Stimulated activated CD8-positive, alpha-beta memory T cell treated with anti-CD3 and anti-CD28 coated beads, Interleukin-12 subunit alpha, Interleukin-12 subunit beta, amount 100 ng/mL, for 4 hours (primary cell): ENCODE measurements at regions not wholly inside any gene's neighbourhood (a gene's known extent, or its start where the extent isn't known, plus 50 kb on each side); places are given as distances from the start of the nearest gene placed in this dataset.

Experiments used
- DNase-seq: peaks from one replicate; pipeline ENCODE4 v3.0.0-alpha.2; 2020; ENCODE audit warnings: low read depth

DNA sequence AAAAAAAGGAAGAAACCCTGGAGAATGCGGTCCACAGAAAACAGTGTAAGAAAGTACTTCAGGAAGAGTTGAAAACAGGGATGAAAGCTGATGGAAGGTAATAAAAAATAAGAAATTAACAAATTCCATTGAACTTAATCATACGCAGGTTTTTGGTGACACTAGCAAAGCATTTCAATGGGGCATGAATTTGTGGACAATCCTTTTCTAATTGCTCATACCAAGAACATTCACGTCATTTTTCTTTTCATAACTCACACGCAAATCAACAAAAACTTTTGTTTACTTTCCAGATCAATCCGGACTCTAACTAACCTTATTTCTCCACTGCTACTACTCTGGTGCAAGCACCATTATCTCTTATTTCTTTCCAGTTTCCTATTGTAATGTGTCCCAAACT is 1195.0 kb downstream of the SLITRK5 start:
- no peak for DNase-seq

DNA sequence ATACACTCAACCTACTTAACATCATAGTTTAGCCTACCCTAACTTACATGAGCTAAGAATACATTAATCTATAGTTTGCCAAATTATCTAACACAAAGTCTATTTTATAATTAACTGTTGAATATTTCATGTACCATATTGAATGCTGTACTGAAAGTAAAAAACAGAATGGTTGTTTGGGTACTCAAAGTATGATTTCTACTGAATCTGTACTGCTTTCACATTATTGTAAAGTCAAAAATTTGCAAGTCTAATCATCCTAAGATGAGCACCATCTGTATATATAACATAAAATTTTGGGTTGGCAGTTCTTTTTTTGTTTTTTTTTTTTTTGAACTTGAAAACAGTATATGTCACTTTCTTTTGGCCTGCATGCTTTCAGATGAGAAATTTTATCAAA is 1212.6 kb downstream of the SLITRK5 start:
- no peak for DNase-seq

DNA sequence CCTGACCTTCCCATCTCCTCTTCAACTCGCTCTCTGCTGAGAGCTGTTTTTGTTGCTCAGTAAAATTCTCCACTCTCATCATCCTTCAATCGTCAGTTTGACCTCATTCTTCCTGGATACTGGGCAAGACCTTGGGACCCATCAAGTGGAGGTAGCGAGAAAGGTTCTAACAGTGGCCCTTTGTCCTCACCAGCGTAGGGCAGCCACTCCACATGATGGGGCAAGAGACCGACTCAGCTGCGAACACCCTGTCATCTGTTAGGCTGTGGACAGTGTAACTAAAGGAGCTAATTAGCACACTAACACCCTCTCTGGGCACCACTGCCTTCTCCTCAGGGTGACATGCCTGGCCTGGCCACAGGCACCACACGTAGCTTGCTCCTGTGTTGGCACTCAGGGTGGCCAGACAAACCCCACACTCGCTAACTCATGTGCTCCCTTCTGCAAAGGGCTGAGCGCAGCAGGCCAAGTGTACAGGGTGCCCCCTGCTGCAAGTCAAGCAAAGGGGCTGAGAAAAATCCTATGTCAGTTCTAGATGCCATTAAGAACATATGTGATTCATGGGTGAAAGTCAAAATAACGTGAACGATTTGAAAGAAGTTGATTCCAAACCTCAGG is 1216.0 kb downstream of the SLITRK5 start:
- DNase-seq, result no peak

DNA sequence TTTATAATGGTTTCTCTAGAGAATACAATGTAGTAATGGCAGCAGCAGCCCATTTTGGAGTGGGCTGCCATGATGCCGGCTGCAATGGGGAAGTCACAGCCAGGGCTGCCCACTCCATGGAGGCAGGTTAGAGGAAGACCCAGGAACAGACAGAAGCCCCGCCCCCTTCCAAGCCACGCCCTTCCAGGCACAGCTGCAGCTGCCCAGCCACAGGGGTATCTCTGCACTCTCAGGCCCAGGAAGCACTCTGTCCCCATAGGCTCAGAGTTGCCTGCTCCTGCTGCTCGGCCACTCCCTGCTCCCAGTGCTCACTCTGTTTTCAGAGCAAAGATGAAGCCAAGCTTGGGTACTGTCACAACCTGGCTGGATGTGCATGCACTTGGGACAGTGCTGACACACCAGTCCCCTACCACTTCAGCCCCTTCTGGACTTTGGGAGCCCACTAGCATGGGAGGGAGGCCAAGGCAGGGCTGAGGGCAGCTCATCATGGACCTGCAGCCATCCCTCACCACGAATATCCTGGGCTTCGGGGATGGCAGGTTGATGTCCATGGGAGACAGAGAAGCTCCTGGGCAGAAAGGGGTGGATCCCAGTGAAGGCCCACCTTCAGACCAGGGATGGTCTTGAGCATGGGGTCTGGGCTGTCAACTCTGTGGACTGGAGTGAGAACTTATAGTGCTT is 1224.2 kb downstream of the SLITRK5 start:
- no peak for DNase-seq

DNA sequence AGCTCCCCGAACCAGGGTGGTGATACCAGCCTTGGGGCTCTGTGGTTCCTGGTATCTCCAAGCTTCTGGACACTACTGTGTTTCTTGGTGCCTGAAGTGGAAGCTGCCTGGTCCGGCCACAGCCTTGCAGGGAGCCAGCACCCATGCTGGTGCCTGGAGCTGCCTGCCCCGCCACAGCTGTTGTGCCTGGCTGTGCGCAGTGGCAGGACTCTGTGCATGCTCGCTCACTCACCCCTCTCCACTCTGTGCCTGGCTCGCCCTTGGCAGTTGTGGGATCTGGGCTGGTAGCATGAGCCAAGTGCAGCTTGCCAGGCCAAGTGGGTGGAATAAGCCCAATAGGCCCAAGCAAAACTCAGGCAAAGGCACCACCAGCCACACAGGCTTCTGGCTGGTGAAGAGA is 1225.3 kb downstream of the SLITRK5 start:
- no peak for DNase-seq

DNA sequence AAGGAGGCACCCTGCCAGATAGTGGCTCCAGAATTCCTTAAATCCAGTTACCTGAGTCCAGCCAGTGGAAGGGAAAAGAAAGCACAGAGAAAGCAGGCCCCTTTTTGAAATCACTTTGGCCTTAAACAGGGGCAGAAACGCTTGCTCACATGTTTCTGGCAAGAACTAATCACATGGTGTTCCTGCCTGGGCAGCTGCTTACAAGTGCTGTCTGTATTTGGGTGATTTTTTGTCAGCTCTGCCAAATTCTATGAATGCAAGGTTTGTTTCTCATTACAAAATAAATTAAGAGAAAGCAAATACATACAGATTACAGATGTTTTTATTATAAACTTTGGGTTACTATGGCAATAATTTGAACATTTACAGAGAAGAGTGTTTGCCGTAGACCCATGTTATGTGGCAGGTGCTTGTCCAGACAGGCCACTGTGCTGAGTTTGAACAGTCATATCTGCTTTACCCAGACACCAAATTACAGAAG is 1237.8 kb downstream of the SLITRK5 start:
- no peak for DNase-seq

DNA sequence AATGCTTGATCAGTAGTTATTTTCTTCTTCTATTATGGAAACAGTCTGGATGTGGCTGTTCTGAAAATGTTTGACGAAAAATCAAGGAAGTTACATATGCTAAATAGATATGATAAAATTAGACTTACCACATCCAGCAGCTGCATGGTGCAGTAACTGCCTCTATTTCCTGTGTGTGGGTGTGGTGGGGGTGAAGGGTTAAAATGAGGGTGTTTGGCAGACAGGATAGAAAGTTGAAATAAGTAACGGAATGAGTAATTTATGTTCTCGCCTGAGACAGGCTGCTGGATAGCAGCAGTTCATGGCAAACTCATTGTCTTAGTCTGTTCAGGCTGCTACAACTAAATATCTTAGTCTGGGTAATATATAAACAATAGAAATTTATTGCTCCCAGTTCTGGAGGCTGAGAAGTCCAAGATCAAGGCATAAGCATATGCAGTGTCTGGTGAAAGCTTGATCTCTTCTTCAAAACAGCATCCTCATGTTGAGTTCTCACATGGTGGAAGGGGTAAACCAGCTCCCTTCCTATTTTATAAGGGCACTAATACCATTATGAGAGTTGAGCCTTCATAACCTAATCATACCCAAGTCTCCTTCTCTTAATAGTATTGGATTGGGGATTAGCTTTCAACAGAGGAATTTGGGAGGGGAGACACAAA is 1248.9 kb downstream of the SLITRK5 start:
- no peak for DNase-seq

DNA sequence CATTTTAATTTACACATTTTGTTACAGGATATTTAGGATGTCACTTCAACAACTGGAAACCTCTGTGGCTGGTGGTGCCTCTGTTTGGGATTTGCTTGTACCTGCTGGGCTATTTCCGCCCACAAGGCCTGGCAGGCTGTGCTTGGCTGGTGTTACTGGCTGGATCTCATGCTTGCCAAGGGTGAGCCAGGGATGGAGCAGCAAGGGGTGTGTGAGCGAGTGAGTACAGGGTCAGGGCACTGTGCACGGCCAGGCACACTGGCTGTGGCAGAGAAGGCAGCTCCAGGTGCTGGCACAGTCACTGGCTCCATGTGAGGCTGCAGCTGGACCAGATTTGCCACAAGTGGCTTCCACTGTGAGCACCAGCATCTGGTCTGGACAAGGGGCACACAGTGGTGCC is 1254.8 kb downstream of the SLITRK5 start:
- no peak for DNase-seq

DNA sequence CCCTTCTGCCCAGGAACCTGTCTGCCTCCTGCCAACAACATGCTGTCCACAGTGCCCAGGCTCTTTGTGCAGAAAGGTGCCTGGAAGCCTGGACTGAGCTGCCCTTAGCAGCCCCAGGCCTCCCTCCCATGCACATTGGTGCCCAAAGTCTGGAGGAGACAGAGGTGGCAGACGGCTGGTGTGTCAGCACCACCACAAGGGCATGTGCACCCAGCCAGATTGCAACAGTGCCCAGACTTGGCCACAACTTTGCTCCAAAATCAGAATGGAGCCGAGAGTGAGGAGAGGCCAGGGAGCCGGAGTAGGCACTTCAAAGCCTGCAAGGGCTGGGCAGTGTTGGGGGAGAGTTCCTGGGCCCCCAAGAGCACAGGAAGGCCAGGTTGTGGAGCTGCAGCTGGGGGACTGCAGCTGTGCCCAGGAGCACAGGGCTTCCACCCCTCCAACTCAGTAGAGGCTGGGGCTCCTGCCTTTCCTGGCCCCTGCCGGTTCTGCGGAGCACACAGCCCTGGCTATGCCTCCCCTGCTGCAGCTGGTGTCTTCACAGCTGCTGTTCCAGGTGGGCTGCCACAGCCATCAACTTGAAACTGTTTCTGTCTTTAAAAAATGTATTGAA is 1255.8 kb downstream of the SLITRK5 start:
- no peak for DNase-seq

DNA sequence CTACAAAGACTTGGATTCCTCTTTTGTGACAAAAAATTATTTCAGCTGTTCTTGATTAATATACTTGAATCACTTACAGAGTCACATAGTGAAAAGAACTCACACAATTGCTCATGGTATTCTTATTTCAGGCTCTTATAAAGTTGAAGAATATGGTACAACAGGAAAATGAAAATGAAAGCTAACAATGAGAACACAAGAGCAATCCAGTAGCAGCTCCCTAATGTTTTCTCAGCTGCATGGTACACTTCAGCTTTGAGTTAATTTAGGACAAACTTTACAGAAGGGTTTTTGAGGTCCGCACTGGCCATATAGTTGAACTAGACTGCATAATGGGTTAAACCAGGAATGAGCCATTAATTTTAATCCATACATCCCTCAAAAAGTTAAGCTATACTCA is 1261.8 kb downstream of the SLITRK5 start:
- no peak for DNase-seq

DNA sequence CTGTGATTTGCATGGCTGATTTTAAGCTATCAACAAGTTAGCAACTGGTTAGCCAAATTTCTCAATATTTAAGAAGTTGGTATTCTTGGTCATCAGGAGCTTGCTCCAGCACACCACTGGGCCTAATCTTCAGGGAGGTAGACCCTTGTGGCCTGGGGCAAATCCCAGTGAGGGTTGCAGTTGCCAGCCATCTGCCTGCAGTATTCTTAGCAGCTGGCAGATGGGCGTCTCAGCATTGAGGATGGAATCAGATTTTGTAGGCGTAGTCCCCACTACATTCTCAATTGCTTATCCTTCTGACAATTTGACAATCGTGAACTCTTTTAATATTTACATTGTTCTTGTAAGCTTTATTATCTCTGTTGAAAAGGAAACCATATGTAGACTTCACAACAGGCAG is 1266.2 kb downstream of the SLITRK5 start:
- DNase-seq, result no peak

DNA sequence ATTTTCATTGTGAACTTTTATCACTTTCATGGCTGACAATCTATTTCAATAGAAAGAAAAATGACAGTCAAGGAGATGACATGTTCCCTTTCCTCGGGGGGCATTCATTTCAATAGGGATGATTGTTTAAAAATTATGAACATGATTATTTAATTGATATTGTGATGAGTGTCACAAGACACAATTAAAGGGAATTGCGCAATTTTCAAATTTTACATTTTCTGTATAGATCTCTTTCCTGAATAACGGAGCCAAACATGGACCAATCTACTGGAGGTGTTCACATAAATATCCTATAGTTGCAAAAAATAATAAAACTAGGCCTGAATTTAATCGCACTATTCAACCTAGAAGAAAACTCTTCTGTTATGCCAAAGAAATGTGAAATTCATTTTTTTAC is 1274.6 kb downstream of the SLITRK5 start:
- no peak for DNase-seq

DNA sequence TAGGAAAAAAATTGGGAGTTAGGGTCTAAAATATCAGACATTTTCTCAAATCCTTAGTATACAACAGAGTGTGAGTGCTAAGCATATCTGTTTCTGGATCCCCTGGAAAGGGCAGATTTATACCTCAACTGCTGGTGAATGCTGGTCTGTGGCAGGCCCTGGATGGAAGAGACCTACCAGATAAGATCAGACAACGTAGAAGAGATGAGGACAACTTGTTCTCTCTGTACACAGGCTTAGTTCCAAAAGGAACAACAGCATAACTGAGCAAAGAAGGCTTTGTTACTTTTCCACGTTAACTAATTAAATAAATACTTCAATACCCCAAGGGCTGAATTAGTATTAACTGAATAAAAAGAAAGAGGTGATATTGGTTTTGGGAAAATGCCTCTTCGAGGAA is 1277.3 kb downstream of the SLITRK5 start:
- no peak for DNase-seq

DNA sequence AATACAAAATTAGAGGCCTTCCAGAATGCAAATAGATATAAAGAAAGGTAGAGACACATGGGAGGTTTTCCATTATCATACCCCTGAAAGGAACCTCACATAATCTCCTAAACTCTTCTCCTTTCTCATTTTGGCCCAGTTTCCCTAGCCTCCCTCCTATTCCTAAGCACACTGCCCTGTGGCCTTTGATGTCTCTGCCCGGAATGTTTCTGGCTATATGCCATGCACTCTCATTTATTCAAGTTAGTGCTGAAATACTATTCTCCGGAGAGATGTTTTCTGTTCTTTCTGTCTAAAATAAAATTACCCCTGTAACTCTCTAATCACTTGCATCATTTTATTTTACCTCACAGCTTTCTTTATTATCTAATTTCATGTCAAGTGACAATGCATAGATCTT is 1287.7 kb downstream of the SLITRK5 start:
- no peak for DNase-seq

DNA sequence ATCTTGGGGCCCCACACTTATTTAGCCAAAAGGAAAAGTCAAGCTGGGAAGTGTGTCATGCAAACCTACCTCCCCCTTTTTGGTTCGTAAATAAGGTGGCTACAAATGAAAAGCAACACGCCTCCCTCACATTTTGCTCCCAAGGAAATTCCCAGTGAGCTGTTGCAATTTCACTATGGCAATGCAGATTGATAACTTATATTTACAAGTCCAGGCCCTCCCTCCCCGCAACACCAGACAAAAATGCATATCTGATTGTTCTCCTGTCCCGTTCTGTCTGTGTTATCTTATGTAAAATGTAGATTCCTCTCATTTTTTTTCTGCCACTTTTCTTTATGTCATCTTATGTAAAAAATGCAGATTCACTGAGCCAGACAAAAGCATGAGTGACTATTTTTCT is 1305.3 kb downstream of the SLITRK5 start:
- DNase-seq, result no peak

DNA sequence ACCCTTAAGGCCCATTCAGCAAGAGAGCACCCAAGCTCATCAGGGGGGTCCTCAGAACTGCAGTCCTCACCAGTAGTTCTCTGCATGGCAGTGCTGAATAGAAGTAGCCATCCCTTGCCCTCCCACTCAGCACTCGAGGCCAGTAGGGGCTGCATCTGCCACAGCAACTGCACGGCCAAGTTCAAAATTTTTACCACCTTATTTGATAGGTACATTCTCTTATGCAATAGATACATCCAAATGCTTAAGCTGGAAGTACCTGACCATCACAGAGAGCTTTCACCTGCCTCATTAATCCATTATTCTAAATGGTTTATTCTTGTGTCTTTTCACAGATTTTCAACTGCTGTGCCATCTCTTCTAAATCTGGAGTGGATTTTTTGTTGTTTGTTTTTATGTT is 1307.4 kb downstream of the SLITRK5 start:
- no peak for DNase-seq

DNA sequence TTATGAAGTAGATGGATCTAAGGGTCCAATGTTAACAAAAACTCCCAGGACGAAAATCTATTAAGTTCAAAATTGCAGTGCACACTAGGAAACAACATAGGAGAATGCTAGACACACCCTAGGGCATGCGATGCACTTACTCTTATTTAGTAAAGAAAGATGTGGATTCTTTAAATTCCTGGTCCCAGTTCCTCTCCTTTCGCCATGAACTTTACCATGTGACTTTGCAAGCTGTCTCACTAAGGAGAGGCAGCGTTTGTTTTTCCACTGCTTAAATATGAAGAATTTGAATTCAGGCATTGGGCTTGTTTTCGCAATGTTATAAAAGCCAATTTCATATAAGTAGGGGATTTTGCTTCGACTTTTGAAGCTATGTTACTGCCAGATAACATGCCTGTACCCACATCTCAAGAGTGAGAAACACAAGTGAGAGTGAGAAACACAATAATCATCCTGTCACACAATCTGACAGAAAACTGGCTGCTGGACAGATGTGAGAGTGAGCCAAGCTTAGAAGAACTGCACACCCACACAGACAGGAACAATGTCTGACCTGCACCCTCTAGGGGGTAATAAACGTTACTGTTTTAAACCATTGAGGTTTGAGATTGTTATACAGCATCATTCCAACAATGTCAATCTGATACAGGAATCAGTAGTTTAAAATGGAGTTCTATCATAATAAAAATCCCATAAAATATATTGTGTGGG is 1308.4 kb downstream of the SLITRK5 start:
- DNase-seq, result no peak

DNA sequence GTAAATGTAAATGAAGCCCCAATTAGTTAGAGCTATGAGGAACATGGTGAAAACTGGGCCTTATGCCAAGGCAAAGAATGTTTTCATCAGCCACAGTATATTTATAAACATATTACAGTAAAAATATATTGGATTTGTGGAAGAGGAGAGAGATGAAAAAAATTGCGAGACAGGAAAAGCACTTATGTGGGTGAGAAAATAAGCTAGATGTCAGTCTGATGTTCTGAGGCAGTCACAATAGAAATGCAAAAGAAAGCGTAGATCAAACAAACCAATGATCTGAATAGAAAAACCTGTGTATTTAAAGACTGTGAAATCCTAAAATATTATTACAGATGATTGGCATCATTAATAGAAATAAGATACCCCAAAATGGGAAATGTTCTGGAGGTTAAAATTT is 1332.5 kb downstream of the SLITRK5 start:
- no peak for DNase-seq

DNA sequence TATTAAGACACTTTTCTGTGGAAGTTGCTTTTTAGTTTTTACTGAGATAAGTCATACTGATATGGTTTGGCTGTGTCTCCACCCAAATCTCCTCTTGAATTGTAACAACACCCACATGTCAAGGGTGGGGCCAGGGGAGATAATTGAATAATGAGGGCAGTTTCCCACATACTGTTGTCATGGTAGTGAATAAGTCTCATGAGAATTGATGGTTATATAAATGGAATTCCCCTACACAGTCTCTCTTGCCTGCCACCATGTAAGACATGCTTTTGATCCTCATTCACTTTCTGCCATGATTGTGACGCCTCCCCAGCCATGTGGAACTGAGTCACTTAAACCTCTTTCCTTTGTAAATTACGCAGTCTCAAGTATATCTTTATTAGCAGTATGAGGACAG is 1340.4 kb downstream of the SLITRK5 start:
- no peak for DNase-seq

DNA sequence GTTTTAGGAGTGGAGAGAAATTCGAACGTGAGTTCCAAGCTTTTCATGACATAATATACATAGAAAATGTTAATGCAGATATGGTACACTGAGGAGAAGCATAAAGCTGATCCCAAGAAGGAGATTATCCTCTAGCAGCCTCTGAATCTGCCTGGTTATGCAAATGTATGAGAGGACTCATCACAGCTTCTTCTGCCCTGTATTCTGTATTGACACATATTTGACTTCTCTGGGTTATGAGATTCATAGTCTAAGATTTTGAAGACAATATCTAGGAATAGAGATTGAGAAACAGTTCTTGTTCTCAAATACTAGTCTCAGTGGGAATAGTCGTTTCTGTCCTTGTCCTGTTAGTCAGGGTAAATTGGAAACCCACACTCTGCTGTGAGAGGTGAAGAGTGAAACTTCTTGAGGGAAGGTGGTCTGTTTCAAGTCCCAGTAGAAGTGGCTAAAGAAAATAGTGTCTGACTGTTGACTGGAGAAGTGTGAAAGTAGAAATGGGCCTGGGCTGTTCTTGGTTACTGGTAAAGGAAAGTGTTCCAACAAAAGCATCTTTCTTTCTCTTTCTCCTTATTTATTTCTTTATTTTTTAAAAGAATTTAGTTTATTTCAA is 1356.6 kb downstream of the SLITRK5 start:
- no peak for DNase-seq

DNA sequence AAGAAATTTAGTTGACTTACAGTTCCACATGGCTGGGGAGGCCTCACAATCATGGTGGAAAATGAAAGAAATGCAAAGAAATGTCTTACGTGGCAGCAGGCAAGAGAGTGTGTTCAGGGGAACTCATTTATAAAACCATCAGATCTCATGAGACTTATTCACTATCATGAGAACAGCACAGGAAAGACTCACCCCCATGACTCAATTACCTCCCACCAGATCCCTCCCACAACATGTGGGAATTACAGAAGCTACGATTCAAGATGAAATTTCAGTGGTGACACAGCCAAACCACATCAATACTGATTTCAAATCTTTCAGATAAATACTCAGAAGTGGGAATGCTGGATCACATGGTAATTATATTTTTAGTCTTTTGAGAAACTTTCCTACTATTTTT is 1357.9 kb downstream of the SLITRK5 start:
- no peak for DNase-seq

DNA sequence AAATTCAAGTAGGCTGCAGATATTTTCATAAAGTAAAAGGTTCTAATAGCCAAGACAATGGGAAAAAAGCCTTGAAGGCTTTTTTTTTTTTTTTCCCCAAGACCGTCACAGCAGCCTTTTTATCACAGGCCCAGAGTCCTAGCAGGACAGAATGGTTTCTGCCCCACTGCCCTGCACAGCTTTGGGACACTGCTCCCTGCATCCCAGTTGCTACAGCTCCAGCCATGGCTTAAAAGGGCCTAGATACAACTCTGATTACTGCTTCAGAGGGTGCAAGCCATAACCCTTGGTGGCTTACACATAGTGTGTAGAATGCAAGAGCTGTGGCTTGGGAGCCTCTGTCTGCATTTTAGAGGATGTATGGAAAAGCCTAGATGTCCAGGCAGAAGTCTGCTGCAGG is 1362.8 kb downstream of the SLITRK5 start:
- DNase-seq, result no peak
